Body of pancreas (tissue), 4 donors: ENCODE measurements at regions not wholly inside any gene's neighbourhood (a gene's known extent, or its start where the extent isn't known, plus 50 kb on each side); places are given as distances from the start of the nearest gene placed in this dataset.

Experiments
- ATAC-seq: fragments of 150-250 bp; one replicate; pipeline ENCODE4 v1.9.1; 2016
- DNase-seq, 4 donors: peaks; one replicate each; pipeline ENCODE4 v3.0.0-alpha.2; 2019
- H3K27ac ChIP-seq, 4 donors: fragments of 200-600 bp; sonication (generic); 1 replicate in 3 of 4; 2 replicates in 1 of 4; pipeline versions ENCODE4 v1.5.1 to v1.6.1; 2016 to 2019; ENCODE audit warnings: mild to moderate bottlenecking in 1 of 4, mixed read lengths in 1 of 4, moderate library complexity in 1 of 4
- H3K27me3 ChIP-seq, 2 donors: fragments of 200-600 bp; sonication (generic); one replicate each; pipeline ENCODE4 v1.6.0; 2016; ENCODE audit warnings: mild to moderate bottlenecking in 1 of 2
- H3K36me3 ChIP-seq, 2 donors: fragments of 200-600 bp; sonication (generic); replicated peaks in 1 of 2; 2 replicates each; pipeline ENCODE4 v1.5.1; 2016; ENCODE audit warnings: low read depth in 2 of 2; ENCODE audit not compliant: insufficient read depth in 1 of 2
- H3K4me1 ChIP-seq: fragments of 200-600 bp; sonication (generic); one replicate; pipeline ENCODE4 v1.6.0; 2016
- H3K4me3 ChIP-seq, 2 donors: fragments of 200-600 bp; sonication (generic); 1 replicate in 1 of 2; 2 replicates in 1 of 2; pipeline ENCODE4 v1.5.1; 2016 to 2019
- H3K9me3 ChIP-seq, 3 donors: fragments of 200-600 bp; sonication (generic); 1 replicate in 2 of 3; 2 replicates in 1 of 3; pipeline ENCODE4 v1.5.1; 2016
- POLR2A ChIP-seq, 3 donors: fragments of 450-650 bp; IDR thresholded peaks; one replicate each; pipeline ENCODE4 v1.6.1; 2016; ENCODE audit warnings: antibody characterized with exemption in 3 of 3, mild to moderate bottlenecking in 2 of 3
- WGBS, 2 donors: methylation state at CpG; one replicate each; pipeline ENCODE4 v1.1.5; 2017; 5-methylcytosine and 5-hydroxymethylcytosine counted together
- intact Hi-C: fragments of 100-400 bp; cut with DNase I; formaldehyde crosslinking; loops from one replicate; pipeline ENCODE4 v1.15.1; 2023
- TF ChIP-seq, protein P1 (sequence below), 7 experiments: fragments of 450-650 bp in 4 of 7; fragments of 200-600 bp in 3 of 7; sonication (generic) in 3 of 7; IDR thresholded peaks; one replicate each; pipeline ENCODE4 v1.5.1; 2016 to 2019; ENCODE audit warnings: antibody characterized with exemption in 7 of 7

- H3K27ac ChIP-seq: no peak overlapping the region
- intact Hi-C loops: no loop called here
- no peak for ATAC-seq
- no peaks in the 10 kb centered on the region for H3K9me3 ChIP-seq
- WGBS, 2 donors: 56 to 59% methylated on average over 3 of the region's 3 CpGs
- no peaks in the 10 kb centered on the region for H3K4me1 ChIP-seq
- no peak for DNase-seq
- no peaks in the 10 kb centered on the region for H3K27me3 ChIP-seq
- H3K4me3 ChIP-seq: no peak overlapping the region
- no peaks in the 10 kb centered on the region for H3K36me3 ChIP-seq
- TF ChIP-seq, protein P1, sequence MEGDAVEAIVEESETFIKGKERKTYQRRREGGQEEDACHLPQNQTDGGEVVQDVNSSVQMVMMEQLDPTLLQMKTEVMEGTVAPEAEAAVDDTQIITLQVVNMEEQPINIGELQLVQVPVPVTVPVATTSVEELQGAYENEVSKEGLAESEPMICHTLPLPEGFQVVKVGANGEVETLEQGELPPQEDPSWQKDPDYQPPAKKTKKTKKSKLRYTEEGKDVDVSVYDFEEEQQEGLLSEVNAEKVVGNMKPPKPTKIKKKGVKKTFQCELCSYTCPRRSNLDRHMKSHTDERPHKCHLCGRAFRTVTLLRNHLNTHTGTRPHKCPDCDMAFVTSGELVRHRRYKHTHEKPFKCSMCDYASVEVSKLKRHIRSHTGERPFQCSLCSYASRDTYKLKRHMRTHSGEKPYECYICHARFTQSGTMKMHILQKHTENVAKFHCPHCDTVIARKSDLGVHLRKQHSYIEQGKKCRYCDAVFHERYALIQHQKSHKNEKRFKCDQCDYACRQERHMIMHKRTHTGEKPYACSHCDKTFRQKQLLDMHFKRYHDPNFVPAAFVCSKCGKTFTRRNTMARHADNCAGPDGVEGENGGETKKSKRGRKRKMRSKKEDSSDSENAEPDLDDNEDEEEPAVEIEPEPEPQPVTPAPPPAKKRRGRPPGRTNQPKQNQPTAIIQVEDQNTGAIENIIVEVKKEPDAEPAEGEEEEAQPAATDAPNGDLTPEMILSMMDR (IDR thresholded peaks at IDR 0.05): no peak
- TF ChIP-seq POLR2A (IDR thresholded peaks at IDR 0.05): no peak
Observed at GRCh38 chr20:7361931-7362330, 578.3 kb downstream of the HAO1 start.

DNA sequence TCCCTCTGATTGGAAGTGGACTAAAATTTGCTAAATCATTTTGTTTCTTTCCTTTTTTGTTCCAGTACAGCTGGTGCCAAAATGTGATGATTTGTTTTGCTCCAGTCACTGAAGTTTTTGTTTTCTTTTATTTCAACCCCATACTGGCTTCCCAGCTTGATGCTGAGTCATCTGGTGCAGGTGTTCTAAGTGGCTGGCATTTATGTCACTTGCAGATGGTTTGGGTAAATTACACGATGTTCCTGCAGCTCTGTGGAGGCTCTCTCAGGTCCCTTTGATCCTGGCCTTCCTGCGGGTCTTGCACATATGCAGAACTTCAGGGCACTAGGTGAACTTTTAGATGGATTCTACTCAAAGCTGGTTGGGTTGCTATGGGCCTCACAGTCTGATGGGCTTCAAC is 577.7 kb downstream of the HAO1 start:
- no peaks in the 10 kb centered on the region for H3K4me1 ChIP-seq
- no peaks in the 10 kb centered on the region for H3K27me3 ChIP-seq
- 46 to 65% methylated on average over 2 of the region's 2 CpGs for WGBS, 2 donors
- no peaks in the 10 kb centered on the region for H3K9me3 ChIP-seq
- ATAC-seq (no peak), DNase-seq (no peak)
- intact Hi-C loops: no loop called here
- no peak overlapping the region for H3K4me3 ChIP-seq
- H3K36me3 ChIP-seq: no peaks in the 10 kb centered on the region
- no peak for TF ChIP-seq POLR2A (IDR thresholded peaks at IDR 0.05)
- TF ChIP-seq, protein P1 (IDR thresholded peaks at IDR 0.05): no peak
- H3K27ac ChIP-seq: no peak overlapping the region

DNA sequence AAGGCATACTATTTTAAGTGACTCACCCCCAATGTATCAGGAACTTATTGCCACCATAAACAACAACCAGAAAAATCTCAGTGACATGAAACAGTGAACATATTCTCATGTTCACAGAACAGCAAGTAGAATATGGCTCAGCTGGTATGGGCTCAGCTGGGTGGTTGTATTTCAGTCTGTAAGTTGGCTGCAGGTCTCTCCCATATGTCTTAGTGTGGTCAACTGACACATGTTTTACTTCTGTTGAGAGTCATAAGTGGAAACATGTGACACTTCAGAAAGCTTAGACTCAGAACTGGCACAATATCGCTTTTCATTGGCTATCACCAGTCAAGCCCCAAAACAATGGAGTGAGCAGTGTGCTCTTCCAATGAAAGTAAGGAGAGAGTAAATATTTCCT is 574.1 kb downstream of the HAO1 start:
- TF ChIP-seq, protein P1 (IDR thresholded peaks at IDR 0.05): no peak
- no peak for TF ChIP-seq POLR2A (IDR thresholded peaks at IDR 0.05)
- Histone ChIP-seq H3K36me3 (no peaks in the 10 kb centered on the region), H3K27ac (no peak overlapping the region), H3K4me3 (no peak overlapping the region), H3K9me3 (no peaks in the 10 kb centered on the region), H3K4me1 (no peaks in the 10 kb centered on the region), H3K27me3 (no peaks in the 10 kb centered on the region)
- DNase-seq (no peak), ATAC-seq (no peak)
- intact Hi-C loops: no loop called here
- 91 to 94% methylated on average over 1 of the region's 1 CpG for WGBS, 2 donors

DNA sequence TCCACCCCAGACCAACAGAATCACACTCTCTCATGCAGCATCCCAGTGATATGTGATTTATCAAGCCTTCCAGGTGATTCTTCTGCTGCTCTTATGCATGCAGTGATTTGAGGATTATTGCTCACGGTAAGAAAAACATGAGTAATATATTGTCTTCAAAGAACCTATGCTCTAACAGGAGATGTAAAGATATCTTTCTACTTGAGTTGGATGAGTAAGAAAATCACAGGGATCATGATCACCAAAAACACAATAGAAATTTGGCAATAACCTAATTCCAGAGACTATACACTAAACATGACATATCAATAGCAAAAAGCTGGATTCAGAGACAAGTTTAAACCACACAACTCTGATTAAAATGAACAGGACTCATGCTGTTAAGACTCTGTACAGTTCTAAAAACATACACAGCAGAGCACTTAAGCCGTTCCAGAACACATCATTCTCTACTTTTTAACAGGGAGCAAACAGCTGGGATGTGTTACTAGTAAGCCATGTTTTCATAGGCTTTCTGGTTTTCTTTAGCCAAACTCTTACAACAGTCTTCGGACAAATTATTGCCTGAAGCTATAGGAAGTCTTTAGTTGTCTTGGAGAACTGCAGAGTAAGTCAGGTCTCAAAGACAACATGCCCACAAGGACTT is 568.6 kb downstream of the HAO1 start:
- intact Hi-C loops: no loop called here
- Histone ChIP-seq H3K9me3 (no peaks in the 10 kb centered on the region), H3K27ac (no peak overlapping the region), H3K4me1 (no peaks in the 10 kb centered on the region), H3K4me3 (no peak overlapping the region), H3K36me3 (no peaks in the 10 kb centered on the region), H3K27me3 (no peaks in the 10 kb centered on the region)
- TF ChIP-seq, protein P1 (IDR thresholded peaks at IDR 0.05): no peak
- no peak for TF ChIP-seq POLR2A (IDR thresholded peaks at IDR 0.05)
- 74 to 77% methylated on average over 3 of the region's 3 CpGs for WGBS, 2 donors
- DNase-seq (no peak), ATAC-seq (no peak)

DNA sequence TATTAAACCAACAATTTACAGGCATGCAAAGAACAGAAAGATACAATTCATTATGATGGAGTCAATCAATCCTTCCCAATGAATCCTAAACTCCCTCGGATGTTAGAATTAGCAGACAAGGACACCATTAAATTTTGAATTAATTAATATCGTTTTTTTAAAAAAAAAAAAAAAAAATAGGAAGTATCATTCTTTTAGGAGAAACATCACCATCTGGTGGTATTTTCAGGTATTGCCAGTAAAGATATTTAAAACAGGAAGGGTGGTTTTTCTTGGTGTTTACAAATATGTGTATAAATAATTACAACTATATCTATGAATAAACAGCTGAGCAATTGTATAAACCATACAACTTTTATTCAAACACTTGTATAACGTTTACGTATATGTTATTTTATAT is 564.4 kb downstream of the HAO1 start:
- no peaks in the 10 kb centered on the region for H3K27me3 ChIP-seq
- 26 to 31% methylated on average over 4 of the region's 4 CpGs for WGBS, 2 donors
- H3K4me1 ChIP-seq: no peaks in the 10 kb centered on the region
- TF ChIP-seq POLR2A (IDR thresholded peaks at IDR 0.05): no peak
- TF ChIP-seq, protein P1 (IDR thresholded peaks at IDR 0.05): peak in 6 of 7 experiments; percentile 5 to 57 (median 47)
- H3K9me3 ChIP-seq: no peaks in the 10 kb centered on the region
- intact Hi-C loops: no loop called here
- H3K36me3 ChIP-seq: no peaks in the 10 kb centered on the region
- no peak for ATAC-seq
- H3K4me3 ChIP-seq: no peak overlapping the region
- H3K27ac ChIP-seq: no peak overlapping the region
- DNase-seq: no peak
